ENCODE measurements at regions not wholly inside any gene's neighbourhood (a gene's known extent, or its start where the extent isn't known, plus 50 kb on each side); places are given as distances from the start of the nearest gene placed in this dataset.

DNA sequence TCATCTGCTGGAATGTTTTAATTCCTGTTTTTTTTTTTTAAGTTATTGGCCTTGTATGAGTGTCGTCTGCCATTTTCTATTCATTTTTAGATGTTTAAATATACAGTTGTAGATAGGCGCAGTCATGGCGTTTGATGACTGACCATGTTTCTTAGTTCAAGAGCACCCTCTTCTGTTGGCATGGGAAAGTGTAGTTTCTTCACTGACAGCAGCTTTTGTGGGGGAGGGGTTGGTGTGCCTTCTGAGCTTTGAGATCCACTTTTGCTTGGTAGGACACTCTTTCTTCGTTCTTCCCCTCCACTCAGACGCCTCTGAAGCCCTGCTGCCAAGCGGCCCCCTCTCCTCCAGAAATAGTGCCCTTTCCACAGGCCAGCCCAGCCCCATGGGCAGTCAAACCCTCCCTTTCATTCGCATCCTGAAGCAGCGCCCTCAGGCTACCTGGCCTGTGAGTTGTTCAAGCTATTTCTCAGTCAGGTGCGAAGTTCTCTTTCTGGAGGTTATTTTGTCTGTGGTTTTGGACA, 492.0 kb downstream of the TNS1 start:
- TF ChIP-seq, protein P1, sequence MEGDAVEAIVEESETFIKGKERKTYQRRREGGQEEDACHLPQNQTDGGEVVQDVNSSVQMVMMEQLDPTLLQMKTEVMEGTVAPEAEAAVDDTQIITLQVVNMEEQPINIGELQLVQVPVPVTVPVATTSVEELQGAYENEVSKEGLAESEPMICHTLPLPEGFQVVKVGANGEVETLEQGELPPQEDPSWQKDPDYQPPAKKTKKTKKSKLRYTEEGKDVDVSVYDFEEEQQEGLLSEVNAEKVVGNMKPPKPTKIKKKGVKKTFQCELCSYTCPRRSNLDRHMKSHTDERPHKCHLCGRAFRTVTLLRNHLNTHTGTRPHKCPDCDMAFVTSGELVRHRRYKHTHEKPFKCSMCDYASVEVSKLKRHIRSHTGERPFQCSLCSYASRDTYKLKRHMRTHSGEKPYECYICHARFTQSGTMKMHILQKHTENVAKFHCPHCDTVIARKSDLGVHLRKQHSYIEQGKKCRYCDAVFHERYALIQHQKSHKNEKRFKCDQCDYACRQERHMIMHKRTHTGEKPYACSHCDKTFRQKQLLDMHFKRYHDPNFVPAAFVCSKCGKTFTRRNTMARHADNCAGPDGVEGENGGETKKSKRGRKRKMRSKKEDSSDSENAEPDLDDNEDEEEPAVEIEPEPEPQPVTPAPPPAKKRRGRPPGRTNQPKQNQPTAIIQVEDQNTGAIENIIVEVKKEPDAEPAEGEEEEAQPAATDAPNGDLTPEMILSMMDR (IDR thresholded peaks at IDR 0.05) = peak; percentile 61
- peaks cover 13% of the 10 kb centered on the region for H3K4me1 ChIP-seq
- no peaks in the 10 kb centered on the region for H3K79me2 ChIP-seq
- no peak overlapping the region for H3K9ac ChIP-seq
- H3K36me3 ChIP-seq (ENCODE audit: control insufficient read depth, insufficient read depth, low read length) = no peaks in the 10 kb centered on the region
- H3K4me2 ChIP-seq (ENCODE audit: low read length) = no peak overlapping the region
- peak overlapping the region; percentile 52 for H2AFZ ChIP-seq
- H3K27me3 ChIP-seq (ENCODE audit: control insufficient read depth, insufficient read depth, low read length) = no peaks in the 10 kb centered on the region
- no peak overlapping the region for H3K27ac ChIP-seq
- no peaks in the 10 kb centered on the region for H3K9me3 ChIP-seq (ENCODE audit: control insufficient read depth, low read length)
- H3K4me3 ChIP-seq (ENCODE audit: low read depth, low read length) = no peak overlapping the region

- Histone ChIP-seq H2AFZ (no peak overlapping the region), H3K9me3 (ENCODE audit: control insufficient read depth, low read length) (no peaks in the 10 kb centered on the region), H3K27ac (no peak overlapping the region), H3K4me1 (no peaks in the 10 kb centered on the region), H3K36me3 (ENCODE audit: control insufficient read depth, insufficient read depth, low read length) (no peaks in the 10 kb centered on the region), H3K4me3 (ENCODE audit: low read depth, low read length) (no peak overlapping the region), H3K4me2 (ENCODE audit: low read length) (no peak overlapping the region), H3K9ac (no peak overlapping the region), H3K27me3 (ENCODE audit: control insufficient read depth, insufficient read depth, low read length) (no peaks in the 10 kb centered on the region), H3K79me2 (no peaks in the 10 kb centered on the region)
- TF ChIP-seq, protein P1 (IDR thresholded peaks at IDR 0.05) = no peak
These were observed 497.5 kb downstream of the TNS1 start for GRCh38 chr2:217505303-217505702.

- no peak overlapping the region for H3K27ac ChIP-seq
- H3K79me2 ChIP-seq = no peaks in the 10 kb centered on the region
- H3K27me3 ChIP-seq (ENCODE audit: control insufficient read depth, insufficient read depth, low read length) = no peaks in the 10 kb centered on the region
- H3K36me3 ChIP-seq (ENCODE audit: control insufficient read depth, insufficient read depth, low read length) = no peaks in the 10 kb centered on the region
- no peak overlapping the region for H3K4me2 ChIP-seq (ENCODE audit: low read length)
- H3K4me3 ChIP-seq (ENCODE audit: low read depth, low read length) = no peak overlapping the region
- TF ChIP-seq, protein P1 (IDR thresholded peaks at IDR 0.05) = no peak
- peaks cover 5% of the 10 kb centered on the region for H3K4me1 ChIP-seq
- no peak overlapping the region for H2AFZ ChIP-seq
- no peaks in the 10 kb centered on the region for H3K9me3 ChIP-seq (ENCODE audit: control insufficient read depth, low read length)
- H3K9ac ChIP-seq = no peak overlapping the region
These were observed 500.9 kb downstream of the TNS1 start for GRCh38 chr2:217501887-217502286.

- TF ChIP-seq, protein P1 (IDR thresholded peaks at IDR 0.05) = no peak
- H3K9me3 ChIP-seq (ENCODE audit: control insufficient read depth, low read length) = no peaks in the 10 kb centered on the region
These were observed 504.9 kb downstream of the TNS1 start for GRCh38 chr2:217497843-217498377.

DNA sequence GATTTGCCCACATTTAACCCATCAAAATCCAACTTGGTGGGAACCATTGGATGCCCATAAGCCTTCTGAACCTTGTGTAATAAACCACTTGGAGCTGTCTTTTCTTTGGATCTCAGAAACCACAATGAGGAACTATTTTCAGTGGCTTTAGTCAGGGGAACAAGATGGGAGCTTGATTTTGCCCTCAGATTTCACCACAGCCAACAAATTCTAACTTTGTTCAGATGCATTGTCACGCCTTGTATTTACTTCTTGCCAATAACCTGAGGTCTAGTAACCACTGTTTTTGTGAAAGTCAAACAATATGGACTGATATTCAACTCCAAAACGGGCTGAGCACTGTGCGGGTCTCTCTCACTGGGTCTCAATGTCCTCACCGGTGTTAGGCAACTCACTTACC, 508.2 kb downstream of the TNS1 start:
- Histone ChIP-seq H3K4me1 (peaks cover 5% of the 10 kb centered on the region), H3K9ac (no peak overlapping the region), H3K9me3 (ENCODE audit: control insufficient read depth, low read length) (no peaks in the 10 kb centered on the region), H2AFZ (no peak overlapping the region), H3K36me3 (ENCODE audit: control insufficient read depth, insufficient read depth, low read length) (no peaks in the 10 kb centered on the region), H3K27me3 (ENCODE audit: control insufficient read depth, insufficient read depth, low read length) (no peaks in the 10 kb centered on the region), H3K4me2 (ENCODE audit: low read length) (no peak overlapping the region), H3K27ac (no peak overlapping the region), H3K79me2 (peaks cover 2% of the 10 kb centered on the region), H3K4me3 (ENCODE audit: low read depth, low read length) (no peak overlapping the region)
- TF ChIP-seq, protein P1 (IDR thresholded peaks at IDR 0.05) = no peak

More at GRCh38 chr2:217497843-217498377, 504.9 kb downstream of the TNS1 start:
- Histone ChIP-seq H3K27me3 (ENCODE audit: control insufficient read depth, insufficient read depth, low read length) (no peaks in the 10 kb centered on the region), H3K79me2 (peaks cover 2% of the 10 kb centered on the region), H3K36me3 (ENCODE audit: control insufficient read depth, insufficient read depth, low read length) (no peaks in the 10 kb centered on the region), H3K4me2 (ENCODE audit: low read length) (no peak overlapping the region), H3K9ac (no peak overlapping the region), H3K4me1 (peaks cover 5% of the 10 kb centered on the region), H3K27ac (no peak overlapping the region), H2AFZ (no peak overlapping the region), H3K4me3 (ENCODE audit: low read depth, low read length) (no peak overlapping the region)
